ENCODE measurements at regions not wholly inside any gene's neighbourhood (a gene's known extent, or its start where the extent isn't known, plus 50 kb on each side); places are given as distances from the start of the nearest gene placed in this dataset.

DNA sequence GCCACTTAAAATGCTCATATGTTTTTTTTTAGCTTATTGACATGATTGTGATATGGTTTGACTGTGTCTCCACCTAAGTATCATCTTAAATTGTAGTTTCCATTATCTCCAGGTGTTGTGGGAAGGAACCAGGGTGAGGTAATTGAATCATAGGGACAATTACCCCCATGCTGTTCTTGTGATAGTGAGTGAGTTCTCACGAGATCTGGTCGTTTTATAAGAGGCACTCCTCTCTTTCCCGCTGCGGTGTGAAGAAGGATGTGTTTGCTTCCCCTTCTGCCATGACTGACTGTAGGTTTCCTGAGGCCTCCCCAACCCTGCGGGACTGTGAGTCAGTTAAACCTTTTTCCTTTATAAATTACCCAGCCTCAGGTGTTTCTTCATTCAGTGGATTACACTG lies 80.5 kb upstream of the ETV1 start:
- no peak for DNase-seq (ENCODE audit: low spot score)
- Mint-ChIP-seq H3K4me3 (no peak overlapping the region), H3K36me3 (ENCODE audit: low read depth) (no peaks in the 10 kb centered on the region; the same call in 2 of the 3 replicates), H3K27ac (no peak overlapping the region), H3K4me1 (peaks cover 4% of the 10 kb centered on the region; the same call in 2 of the 3 replicates), H3K9me3 (no peaks in the 10 kb centered on the region; the same call in 2 of the 3 replicates), H3K27me3 (ENCODE audit: insufficient read depth, low read depth, poor library complexity) (peaks cover 3% of the 10 kb centered on the region)
- H3K27me3 ChIP-seq (ENCODE audit: insufficient read depth) = no peaks in the 10 kb centered on the region
- H4K20me1 ChIP-seq (replicated peaks; ENCODE audit: insufficient read depth) = no peaks in the 10 kb centered on the region
- TF ChIP-seq, protein P1, sequence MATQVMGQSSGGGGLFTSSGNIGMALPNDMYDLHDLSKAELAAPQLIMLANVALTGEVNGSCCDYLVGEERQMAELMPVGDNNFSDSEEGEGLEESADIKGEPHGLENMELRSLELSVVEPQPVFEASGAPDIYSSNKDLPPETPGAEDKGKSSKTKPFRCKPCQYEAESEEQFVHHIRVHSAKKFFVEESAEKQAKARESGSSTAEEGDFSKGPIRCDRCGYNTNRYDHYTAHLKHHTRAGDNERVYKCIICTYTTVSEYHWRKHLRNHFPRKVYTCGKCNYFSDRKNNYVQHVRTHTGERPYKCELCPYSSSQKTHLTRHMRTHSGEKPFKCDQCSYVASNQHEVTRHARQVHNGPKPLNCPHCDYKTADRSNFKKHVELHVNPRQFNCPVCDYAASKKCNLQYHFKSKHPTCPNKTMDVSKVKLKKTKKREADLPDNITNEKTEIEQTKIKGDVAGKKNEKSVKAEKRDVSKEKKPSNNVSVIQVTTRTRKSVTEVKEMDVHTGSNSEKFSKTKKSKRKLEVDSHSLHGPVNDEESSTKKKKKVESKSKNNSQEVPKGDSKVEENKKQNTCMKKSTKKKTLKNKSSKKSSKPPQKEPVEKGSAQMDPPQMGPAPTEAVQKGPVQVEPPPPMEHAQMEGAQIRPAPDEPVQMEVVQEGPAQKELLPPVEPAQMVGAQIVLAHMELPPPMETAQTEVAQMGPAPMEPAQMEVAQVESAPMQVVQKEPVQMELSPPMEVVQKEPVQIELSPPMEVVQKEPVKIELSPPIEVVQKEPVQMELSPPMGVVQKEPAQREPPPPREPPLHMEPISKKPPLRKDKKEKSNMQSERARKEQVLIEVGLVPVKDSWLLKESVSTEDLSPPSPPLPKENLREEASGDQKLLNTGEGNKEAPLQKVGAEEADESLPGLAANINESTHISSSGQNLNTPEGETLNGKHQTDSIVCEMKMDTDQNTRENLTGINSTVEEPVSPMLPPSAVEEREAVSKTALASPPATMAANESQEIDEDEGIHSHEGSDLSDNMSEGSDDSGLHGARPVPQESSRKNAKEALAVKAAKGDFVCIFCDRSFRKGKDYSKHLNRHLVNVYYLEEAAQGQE (IDR thresholded peaks at IDR 0.05; ENCODE audit: unreplicated experiment) = no peak
- TF ChIP-seq ZNF114 (CRISPR knock-in tag; IDR thresholded peaks at IDR 0.05) (no peak), JUNB (IDR thresholded peaks at IDR 0.05; ENCODE audit: unreplicated experiment) (no peak), POLR2AphosphoS5 (IDR thresholded peaks at IDR 0.05; ENCODE audit: low read depth) (no peak), STAT1 (IDR thresholded peaks at IDR 0.05; ENCODE audit: unreplicated experiment) (no peak), EZH2 (IDR thresholded peaks at IDR 0.05; ENCODE audit: low read depth, unreplicated experiment) (no peak), EZH2phosphoT487 (IDR thresholded peaks at IDR 0.05; ENCODE audit: unreplicated experiment) (no peak), CREB1 (CRISPR knock-in tag; IDR thresholded peaks at IDR 0.05; ENCODE audit: low read depth) (no peak), ZNF331 (CRISPR knock-in tag; IDR thresholded peaks at IDR 0.05; ENCODE audit: low read depth) (no peak), NANOG (IDR thresholded peaks at IDR 0.05; ENCODE audit: borderline replicate concordance) (no peak)
- TF ChIP-seq, protein P2, sequence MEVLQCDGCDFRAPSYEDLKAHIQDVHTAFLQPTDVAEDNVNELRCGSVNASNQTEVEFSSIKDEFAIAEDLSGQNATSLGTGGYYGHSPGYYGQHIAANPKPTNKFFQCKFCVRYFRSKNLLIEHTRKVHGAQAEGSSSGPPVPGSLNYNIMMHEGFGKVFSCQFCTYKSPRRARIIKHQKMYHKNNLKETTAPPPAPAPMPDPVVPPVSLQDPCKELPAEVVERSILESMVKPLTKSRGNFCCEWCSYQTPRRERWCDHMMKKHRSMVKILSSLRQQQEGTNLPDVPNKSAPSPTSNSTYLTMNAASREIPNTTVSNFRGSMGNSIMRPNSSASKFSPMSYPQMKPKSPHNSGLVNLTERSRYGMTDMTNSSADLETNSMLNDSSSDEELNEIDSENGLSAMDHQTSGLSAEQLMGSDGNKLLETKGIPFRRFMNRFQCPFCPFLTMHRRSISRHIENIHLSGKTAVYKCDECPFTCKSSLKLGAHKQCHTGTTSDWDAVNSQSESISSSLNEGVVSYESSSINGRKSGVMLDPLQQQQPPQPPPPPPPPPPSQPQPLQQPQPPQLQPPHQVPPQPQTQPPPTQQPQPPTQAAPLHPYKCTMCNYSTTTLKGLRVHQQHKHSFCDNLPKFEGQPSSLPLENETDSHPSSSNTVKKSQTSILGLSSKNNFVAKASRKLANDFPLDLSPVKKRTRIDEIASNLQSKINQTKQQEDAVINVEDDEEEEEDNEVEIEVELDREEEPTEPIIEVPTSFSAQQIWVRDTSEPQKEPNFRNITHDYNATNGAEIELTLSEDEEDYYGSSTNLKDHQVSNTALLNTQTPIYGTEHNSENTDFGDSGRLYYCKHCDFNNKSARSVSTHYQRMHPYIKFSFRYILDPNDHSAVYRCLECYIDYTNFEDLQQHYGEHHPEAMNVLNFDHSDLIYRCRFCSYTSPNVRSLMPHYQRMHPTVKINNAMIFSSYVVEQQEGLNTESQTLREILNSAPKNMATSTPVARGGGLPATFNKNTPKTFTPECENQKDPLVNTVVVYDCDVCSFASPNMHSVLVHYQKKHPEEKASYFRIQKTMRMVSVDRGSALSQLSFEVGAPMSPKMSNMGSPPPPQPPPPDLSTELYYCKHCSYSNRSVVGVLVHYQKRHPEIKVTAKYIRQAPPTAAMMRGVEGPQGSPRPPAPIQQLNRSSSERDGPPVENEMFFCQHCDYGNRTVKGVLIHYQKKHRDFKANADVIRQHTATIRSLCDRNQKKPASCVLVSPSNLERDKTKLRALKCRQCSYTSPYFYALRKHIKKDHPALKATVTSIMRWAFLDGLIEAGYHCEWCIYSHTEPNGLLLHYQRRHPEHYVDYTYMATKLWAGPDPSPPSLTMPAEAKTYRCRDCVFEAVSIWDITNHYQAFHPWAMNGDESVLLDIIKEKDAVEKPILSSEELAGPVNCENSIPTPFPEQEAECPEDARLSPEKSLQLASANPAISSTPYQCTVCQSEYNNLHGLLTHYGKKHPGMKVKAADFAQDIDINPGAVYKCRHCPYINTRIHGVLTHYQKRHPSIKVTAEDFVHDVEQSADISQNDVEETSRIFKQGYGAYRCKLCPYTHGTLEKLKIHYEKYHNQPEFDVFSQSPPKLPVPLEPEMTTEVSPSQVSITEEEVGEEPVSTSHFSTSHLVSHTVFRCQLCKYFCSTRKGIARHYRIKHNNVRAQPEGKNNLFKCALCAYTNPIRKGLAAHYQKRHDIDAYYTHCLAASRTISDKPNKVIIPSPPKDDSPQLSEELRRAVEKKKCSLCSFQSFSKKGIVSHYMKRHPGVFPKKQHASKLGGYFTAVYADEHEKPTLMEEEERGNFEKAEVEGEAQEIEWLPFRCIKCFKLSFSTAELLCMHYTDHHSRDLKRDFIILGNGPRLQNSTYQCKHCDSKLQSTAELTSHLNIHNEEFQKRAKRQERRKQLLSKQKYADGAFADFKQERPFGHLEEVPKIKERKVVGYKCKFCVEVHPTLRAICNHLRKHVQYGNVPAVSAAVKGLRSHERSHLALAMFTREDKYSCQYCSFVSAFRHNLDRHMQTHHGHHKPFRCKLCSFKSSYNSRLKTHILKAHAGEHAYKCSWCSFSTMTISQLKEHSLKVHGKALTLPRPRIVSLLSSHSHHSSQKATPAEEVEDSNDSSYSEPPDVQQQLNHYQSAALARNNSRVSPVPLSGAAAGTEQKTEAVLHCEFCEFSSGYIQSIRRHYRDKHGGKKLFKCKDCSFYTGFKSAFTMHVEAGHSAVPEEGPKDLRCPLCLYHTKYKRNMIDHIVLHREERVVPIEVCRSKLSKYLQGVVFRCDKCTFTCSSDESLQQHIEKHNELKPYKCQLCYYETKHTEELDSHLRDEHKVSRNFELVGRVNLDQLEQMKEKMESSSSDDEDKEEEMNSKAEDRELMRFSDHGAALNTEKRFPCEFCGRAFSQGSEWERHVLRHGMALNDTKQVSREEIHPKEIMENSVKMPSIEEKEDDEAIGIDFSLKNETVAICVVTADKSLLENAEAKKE (CRISPR knock-in tag; IDR thresholded peaks at IDR 0.05) = no peak
- TF ChIP-seq, protein P3, sequence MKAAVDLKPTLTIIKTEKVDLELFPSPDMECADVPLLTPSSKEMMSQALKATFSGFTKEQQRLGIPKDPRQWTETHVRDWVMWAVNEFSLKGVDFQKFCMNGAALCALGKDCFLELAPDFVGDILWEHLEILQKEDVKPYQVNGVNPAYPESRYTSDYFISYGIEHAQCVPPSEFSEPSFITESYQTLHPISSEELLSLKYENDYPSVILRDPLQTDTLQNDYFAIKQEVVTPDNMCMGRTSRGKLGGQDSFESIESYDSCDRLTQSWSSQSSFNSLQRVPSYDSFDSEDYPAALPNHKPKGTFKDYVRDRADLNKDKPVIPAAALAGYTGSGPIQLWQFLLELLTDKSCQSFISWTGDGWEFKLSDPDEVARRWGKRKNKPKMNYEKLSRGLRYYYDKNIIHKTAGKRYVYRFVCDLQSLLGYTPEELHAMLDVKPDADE (IDR thresholded peaks at IDR 0.05) = no peak
- TF ChIP-seq, protein P4, sequence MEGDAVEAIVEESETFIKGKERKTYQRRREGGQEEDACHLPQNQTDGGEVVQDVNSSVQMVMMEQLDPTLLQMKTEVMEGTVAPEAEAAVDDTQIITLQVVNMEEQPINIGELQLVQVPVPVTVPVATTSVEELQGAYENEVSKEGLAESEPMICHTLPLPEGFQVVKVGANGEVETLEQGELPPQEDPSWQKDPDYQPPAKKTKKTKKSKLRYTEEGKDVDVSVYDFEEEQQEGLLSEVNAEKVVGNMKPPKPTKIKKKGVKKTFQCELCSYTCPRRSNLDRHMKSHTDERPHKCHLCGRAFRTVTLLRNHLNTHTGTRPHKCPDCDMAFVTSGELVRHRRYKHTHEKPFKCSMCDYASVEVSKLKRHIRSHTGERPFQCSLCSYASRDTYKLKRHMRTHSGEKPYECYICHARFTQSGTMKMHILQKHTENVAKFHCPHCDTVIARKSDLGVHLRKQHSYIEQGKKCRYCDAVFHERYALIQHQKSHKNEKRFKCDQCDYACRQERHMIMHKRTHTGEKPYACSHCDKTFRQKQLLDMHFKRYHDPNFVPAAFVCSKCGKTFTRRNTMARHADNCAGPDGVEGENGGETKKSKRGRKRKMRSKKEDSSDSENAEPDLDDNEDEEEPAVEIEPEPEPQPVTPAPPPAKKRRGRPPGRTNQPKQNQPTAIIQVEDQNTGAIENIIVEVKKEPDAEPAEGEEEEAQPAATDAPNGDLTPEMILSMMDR (conservative IDR thresholded peaks at IDR 0.05; ENCODE audit: low read depth in 2 of 2) = no peak
- H3F3A ChIP-seq (replicated peaks; ENCODE audit: low read depth) = no peaks in the 10 kb centered on the region
- no peak overlapping the region for H3K27ac ChIP-seq (ENCODE audit: low read depth)
- H3K4me3 ChIP-seq = no peak overlapping the region
- ATAC-seq = no peak
- no peaks in the 10 kb centered on the region for H3K79me2 ChIP-seq (replicated peaks; ENCODE audit: insufficient read depth)
- H3K36me3 ChIP-seq (ENCODE audit: insufficient read depth) = no peaks in the 10 kb centered on the region
- no peak overlapping the region for H2AFZ ChIP-seq
- peaks cover 5% of the 10 kb centered on the region; the same call in 1 of the 2 replicates for H3K4me1 ChIP-seq (ENCODE audit: insufficient read depth)
- no peak overlapping the region for H3K4me2 ChIP-seq
- H3K9me2 ChIP-seq (ENCODE audit: insufficient read depth) = peaks cover 16% of the 10 kb centered on the region
